HG02852 (cell line): ENCODE measurements at regions not wholly inside any gene's neighbourhood (a gene's known extent, or its start where the extent isn't known, plus 50 kb on each side); places are given as distances from the start of the nearest gene placed in this dataset.
"Not testable (repeated sequence)": the region's sequence is repeated elsewhere in the genome, so short reads cannot be mapped to it uniquely, and the experiment has no call there.

Experiments
- ATAC-seq: cut with Tn5 transposase; IDR thresholded peaks from one replicate; pipeline ENCODE4 v1.9.1; 2021; ENCODE audit warnings: mild to moderate bottlenecking, moderate library complexity; ENCODE audit not compliant: unreplicated experiment

GRCh38 chr10:108078263-108078662 lies 913.8 kb upstream of the SORCS1 start:
- no peak for ATAC-seq

- no peak for ATAC-seq
These were observed 908.0 kb upstream of the SORCS1 start for GRCh38 chr10:108072466-108072865.

GRCh38 chr10:108070789-108071188 lies 906.3 kb upstream of the SORCS1 start:
- no peak for ATAC-seq

GRCh38 chr10:108069096-108069495 lies 904.6 kb upstream of the SORCS1 start:
- no peak for ATAC-seq

- no peak for ATAC-seq
These were observed 900.3 kb upstream of the SORCS1 start for GRCh38 chr10:108064746-108065260.

- ATAC-seq: no peak
These were observed 895.7 kb upstream of the SORCS1 start for GRCh38 chr10:108060246-108060645.

GRCh38 chr10:108055506-108055905 lies 891.0 kb upstream of the SORCS1 start:
- ATAC-seq: no peak

- no peak for ATAC-seq
These were observed 888.5 kb upstream of the SORCS1 start for GRCh38 chr10:108052981-108053380.

GRCh38 chr10:108051218-108051617 lies 886.7 kb upstream of the SORCS1 start:
- no peak for ATAC-seq

- ATAC-seq: no peak
These were observed 886.1 kb upstream of the SORCS1 start for GRCh38 chr10:108050626-108051025.

GRCh38 chr10:108049668-108050067 lies 885.2 kb upstream of the SORCS1 start:
- no peak for ATAC-seq

GRCh38 chr10:108048898-108049297 lies 884.4 kb upstream of the SORCS1 start:
- ATAC-seq: no peak

- ATAC-seq: no peak
These were observed 875.5 kb upstream of the SORCS1 start for GRCh38 chr10:108039821-108040584.

- no peak for ATAC-seq
These were observed 872.6 kb upstream of the SORCS1 start for GRCh38 chr10:108037061-108037460.

GRCh38 chr10:108036265-108036664 lies 871.8 kb upstream of the SORCS1 start:
- ATAC-seq: no peak

- ATAC-seq: no peak
These were observed 870.3 kb upstream of the SORCS1 start for GRCh38 chr10:108034829-108035228.

- not testable (repeated sequence) for ATAC-seq
These were observed 869.0 kb upstream of the SORCS1 start for GRCh38 chr10:108033518-108033917.

- ATAC-seq: no peak
These were observed 867.0 kb upstream of the SORCS1 start for GRCh38 chr10:108031505-108031904.

GRCh38 chr10:108014902-108015177 lies 850.3 kb upstream of the SORCS1 start:
- ATAC-seq: peak; percentile 92

- ATAC-seq: peak; percentile 60
These were observed 849.8 kb upstream of the SORCS1 start for GRCh38 chr10:108014145-108014901.

GRCh38 chr10:108005627-108006026 lies 841.1 kb upstream of the SORCS1 start:
- ATAC-seq: no peak

GRCh38 chr10:108003576-108003975 lies 839.1 kb upstream of the SORCS1 start:
- no peak for ATAC-seq
